Endothelial cell of umbilical vein (primary cell): ENCODE measurements at regions not wholly inside any gene's neighbourhood (a gene's known extent, or its start where the extent isn't known, plus 50 kb on each side); places are given as distances from the start of the nearest gene placed in this dataset.

Experiments
- BruUV-seq: library from RNA; stranded (reverse); fragments of 400-500 nt; replicated peaks from 2 replicates; lab custom pipeline; 2021; lab: Mats Ljungman, UMichigan
- CTCF ChIA-PET: fragments of 300-600, 350-600 bp; sonication (Branson Sonifier 250); formaldehyde crosslinking; loops from one replicate; lab custom pipeline; 2021; ENCODE audit warnings: antibody characterized with exemption, inconsistent platforms; lab: Charles Lee
- POLR2A ChIA-PET: fragments of 300-600, 350-600 bp; sonication (Branson Sonifier 250); formaldehyde crosslinking; loops from one replicate; lab custom pipeline; 2021; ENCODE audit warnings: antibody characterized with exemption, inconsistent platforms; lab: Charles Lee
- DNase-seq: peaks from one replicate; pipeline ENCODE4 v3.0.0-alpha.2; 2011; ENCODE audit warnings: low read depth, low spot score
- FAIRE-seq: peaks from 2 replicates; lab custom pipeline; 2011; peaks lifted over from hg19 to GRCh38; lab: Jason Lieb, UNC
- H2AFZ ChIP-seq: 2 replicates; pipeline ENCODE4 v1.6.0; 2012; ENCODE audit warnings: low read depth, low read length, control low read depth, inconsistent platforms
- H3K27ac ChIP-seq: 2 replicates; pipeline ENCODE4 v1.5.1; 2011; ENCODE audit warnings: low read depth, mild to moderate bottlenecking, control low read depth, low read length, moderate library complexity; ENCODE audit not compliant: insufficient read depth
- H3K27me3 ChIP-seq, 2 experiments: 2 replicates each; pipeline versions ENCODE4 v1.6.0 to v1.6.1; 2011; ENCODE audit warnings: low read length in 2 of 2, mixed read lengths in 1 of 2; ENCODE audit not compliant: control insufficient read depth in 2 of 2, insufficient read depth in 2 of 2
- H3K36me3 ChIP-seq, 2 experiments: 2 replicates in 1 of 2; 3 replicates in 1 of 2; pipeline ENCODE4 v1.5.1; 2011; ENCODE audit warnings: low read length in 2 of 2, mild to moderate bottlenecking in 1 of 2, moderate library complexity in 1 of 2; ENCODE audit not compliant: control insufficient read depth in 2 of 2, insufficient read depth in 2 of 2; ENCODE audit errors: extremely low read depth in 1 of 2
- H3K4me1 ChIP-seq: 3 replicates; pipeline ENCODE4 v1.5.1; 2011; ENCODE audit warnings: mild to moderate bottlenecking, low read length; ENCODE audit not compliant: control insufficient read depth, insufficient read depth; ENCODE audit errors: extremely low read depth
- H3K4me2 ChIP-seq: 2 replicates; pipeline ENCODE4 v1.6.1; 2011; ENCODE audit warnings: low read length, control low read depth, mixed read lengths; ENCODE audit not compliant: insufficient read depth
- H3K4me3 ChIP-seq, 3 experiments: fragments of 200-600 bp in 1 of 3; sonication (generic), shearing (Covaris generic) in 1 of 3; replicated peaks in 1 of 3; 2 replicates each; pipeline ENCODE4 v1.5.1; 2011 to 2016; ENCODE audit warnings: control low read depth in 3 of 3, low read length in 3 of 3, mild to moderate bottlenecking in 2 of 3, inconsistent platforms in 1 of 3, low read depth in 1 of 3, moderate library complexity in 1 of 3; ENCODE audit not compliant: insufficient read depth in 1 of 3
- H3K79me2 ChIP-seq: 2 replicates; pipeline ENCODE4 v1.6.0; 2012; ENCODE audit warnings: low read length, inconsistent platforms; ENCODE audit not compliant: control insufficient read depth, insufficient read depth
- H3K9ac ChIP-seq: replicated peaks from 2 replicates; pipeline ENCODE3; 2011; ENCODE audit warnings: low read length, control low read depth; ENCODE audit not compliant: insufficient read depth; ENCODE audit errors: extremely low read depth
- H3K9me1 ChIP-seq: replicated peaks from 3 replicates; pipeline ENCODE4 v1.6.0; 2011; ENCODE audit warnings: mild to moderate bottlenecking, low read length; ENCODE audit not compliant: control insufficient read depth, insufficient read depth; ENCODE audit errors: extremely low read depth
- H3K9me3 ChIP-seq: replicated peaks from 2 replicates; pipeline ENCODE4 v1.5.1; 2012; ENCODE audit warnings: low read length, inconsistent platforms; ENCODE audit not compliant: control insufficient read depth, insufficient read depth
- H4K20me1 ChIP-seq: replicated peaks from 2 replicates; pipeline ENCODE3; 2011; ENCODE audit warnings: mild to moderate bottlenecking, low read length; ENCODE audit not compliant: control insufficient read depth, insufficient read depth; ENCODE audit errors: extremely low read depth
- EZH2 ChIP-seq: IDR thresholded peaks from 2 replicates; pipeline ENCODE4 v1.6.1; 2012; ENCODE audit warnings: borderline replicate concordance, low read depth, mild to moderate bottlenecking, moderate library complexity, low read length, inconsistent platforms; ENCODE audit not compliant: severe bottlenecking
- FOS ChIP-seq: IDR thresholded peaks from 2 replicates; pipeline ENCODE4 v1.6.1; 2011; ENCODE audit warnings: mild to moderate bottlenecking, low read length, moderate library complexity, borderline replicate concordance; ENCODE audit not compliant: insufficient read depth
- GATA2 ChIP-seq: IDR thresholded peaks from 2 replicates; pipeline ENCODE4 v1.7.0; 2011; ENCODE audit warnings: low read depth, mild to moderate bottlenecking, moderate library complexity, mixed read lengths, low read length; ENCODE audit not compliant: insufficient read length, insufficient read depth
- JUN ChIP-seq: IDR thresholded peaks from 2 replicates; pipeline ENCODE4 v1.6.1; 2011; ENCODE audit warnings: borderline replicate concordance, low read depth; ENCODE audit not compliant: insufficient read length, insufficient read depth
- MYC ChIP-seq: IDR thresholded peaks from one replicate; pipeline ENCODE4 v1.6.1; 2011; ENCODE audit warnings: mild to moderate bottlenecking, low read depth, low read length
- POLR2A ChIP-seq: IDR thresholded peaks from 2 replicates; pipeline ENCODE4 v1.6.1; 2012; ENCODE audit warnings: low read depth, mild to moderate bottlenecking, control low read depth, low read length
- POLR2AphosphoS5 ChIP-seq: IDR thresholded peaks from 2 replicates; pipeline ENCODE4 v1.6.1; 2012; ENCODE audit warnings: low read depth, mild to moderate bottlenecking, control low read depth, low read length, moderate library complexity; ENCODE audit not compliant: insufficient read depth
- dilution Hi-C: fragments of 300-500 bp; cut with MboI; formaldehyde crosslinking; loops from one replicate; pipeline ENCODE4 v1.15.0; 2019; ENCODE audit warnings: low sequenced_read_pairs; ENCODE audit not compliant: extremely low pct_ligation_motif_present
- intact Hi-C: fragments of 100-400 bp; cut with micrococcal nuclease; formaldehyde crosslinking; loops from one replicate; pipeline ENCODE4 v1.10.0; 2022
- TF ChIP-seq, protein P1 (sequence below), 2 donors: IDR thresholded peaks; 1 replicate in 1 of 2; 2 replicates in 1 of 2; pipeline ENCODE4 v1.5.1; 2011; ENCODE audit warnings: low read length in 2 of 2, mild to moderate bottlenecking in 2 of 2, moderate library complexity in 2 of 2, control low read depth in 1 of 2, inconsistent platforms in 1 of 2, low read depth in 1 of 2; ENCODE audit not compliant: insufficient read depth in 1 of 2; ENCODE audit errors: extremely low read depth in 1 of 2
- TF ChIP-seq, protein P2 (sequence below): IDR thresholded peaks from 2 replicates; pipeline ENCODE4 v1.6.1; 2011; ENCODE audit not compliant: insufficient read depth, insufficient read length

DNA sequence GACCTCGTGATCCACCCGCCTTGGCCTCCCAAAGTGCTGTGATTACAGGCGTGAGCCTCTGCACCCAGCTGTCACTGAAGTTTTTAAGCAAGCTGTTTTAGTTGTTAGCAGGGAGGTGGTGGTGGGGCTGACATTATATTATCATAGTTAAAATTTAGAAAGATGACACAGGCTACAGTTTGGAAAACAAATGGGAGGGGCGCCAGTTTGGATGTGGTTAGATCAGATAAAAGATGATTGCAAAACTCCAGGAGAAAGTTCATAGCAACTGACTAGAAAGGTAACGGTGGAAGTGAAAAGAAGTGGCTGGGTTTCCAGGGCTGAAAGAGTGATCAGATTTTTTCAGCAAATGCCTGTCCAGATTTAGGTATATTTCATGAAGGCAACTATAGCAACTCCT lies 311.9 kb upstream of the CITED2 start:
- TF ChIP-seq EZH2, result no peak
- no peak for TF ChIP-seq MYC
- no peak for TF ChIP-seq JUN
- no peak for TF ChIP-seq GATA2
- TF ChIP-seq POLR2AphosphoS5, result no peak
- no peak for TF ChIP-seq FOS
- TF ChIP-seq, protein P1, sequence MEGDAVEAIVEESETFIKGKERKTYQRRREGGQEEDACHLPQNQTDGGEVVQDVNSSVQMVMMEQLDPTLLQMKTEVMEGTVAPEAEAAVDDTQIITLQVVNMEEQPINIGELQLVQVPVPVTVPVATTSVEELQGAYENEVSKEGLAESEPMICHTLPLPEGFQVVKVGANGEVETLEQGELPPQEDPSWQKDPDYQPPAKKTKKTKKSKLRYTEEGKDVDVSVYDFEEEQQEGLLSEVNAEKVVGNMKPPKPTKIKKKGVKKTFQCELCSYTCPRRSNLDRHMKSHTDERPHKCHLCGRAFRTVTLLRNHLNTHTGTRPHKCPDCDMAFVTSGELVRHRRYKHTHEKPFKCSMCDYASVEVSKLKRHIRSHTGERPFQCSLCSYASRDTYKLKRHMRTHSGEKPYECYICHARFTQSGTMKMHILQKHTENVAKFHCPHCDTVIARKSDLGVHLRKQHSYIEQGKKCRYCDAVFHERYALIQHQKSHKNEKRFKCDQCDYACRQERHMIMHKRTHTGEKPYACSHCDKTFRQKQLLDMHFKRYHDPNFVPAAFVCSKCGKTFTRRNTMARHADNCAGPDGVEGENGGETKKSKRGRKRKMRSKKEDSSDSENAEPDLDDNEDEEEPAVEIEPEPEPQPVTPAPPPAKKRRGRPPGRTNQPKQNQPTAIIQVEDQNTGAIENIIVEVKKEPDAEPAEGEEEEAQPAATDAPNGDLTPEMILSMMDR (IDR thresholded peaks at IDR 0.05; ENCODE audit: extremely low read depth in 1 of 2, insufficient read depth in 1 of 2, low read depth in 1 of 2, low read length in 2 of 2), result no peak
- TF ChIP-seq, protein P2, sequence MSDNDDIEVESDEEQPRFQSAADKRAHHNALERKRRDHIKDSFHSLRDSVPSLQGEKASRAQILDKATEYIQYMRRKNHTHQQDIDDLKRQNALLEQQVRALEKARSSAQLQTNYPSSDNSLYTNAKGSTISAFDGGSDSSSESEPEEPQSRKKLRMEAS, result no peak
- no peak for TF ChIP-seq POLR2A
- ChIA-PET POLR2A (no interaction called here), CTCF (no interaction called here)
- Histone ChIP-seq H3K27ac (no peak overlapping the region), H3K79me2 (no peaks in the 10 kb centered on the region), H4K20me1 (no peaks in the 10 kb centered on the region), H3K9ac (no peak overlapping the region), H3K9me3 (no peaks in the 10 kb centered on the region), H3K4me3 (no peak overlapping the region), H2AFZ (no peak overlapping the region), H3K9me1 (no peaks in the 10 kb centered on the region), H3K36me3 (no peaks in the 10 kb centered on the region), H3K4me1 (no peaks in the 10 kb centered on the region), H3K4me2 (no peak overlapping the region), H3K27me3 (no peaks in the 10 kb centered on the region)
- FAIRE-seq, result no peak
- no TSS peak for BruUV-seq
- dilution Hi-C loops, result no loop called here
- no peak for DNase-seq
- intact Hi-C loops, result no loop called here
